VCaP (cell line): ENCODE measurements at regions not wholly inside any gene's neighbourhood (a gene's known extent, or its start where the extent isn't known, plus 50 kb on each side); places are given as distances from the start of the nearest gene placed in this dataset.
A peak's percentile ranks its signal among the peaks of the same experiment; 100 is the strongest.

Experiments used
- H3K27ac ChIP-seq: fragments of 450-650 bp; 2 replicates; pipeline ENCODE4 v1.5.1; 2017
- CTCF ChIP-seq: fragments of 450-650 bp; conservative IDR thresholded peaks from 2 replicates; pipeline ENCODE4 v1.5.1; 2017; ENCODE audit warnings: mild to moderate bottlenecking, moderate library complexity

GRCh38 chr3:152071924-152072323 is 196.8 kb upstream of the MBNL1 start:
- H3K27ac ChIP-seq = no peak overlapping the region
- peak; percentile 71 for TF ChIP-seq CTCF

GRCh38 chr3:152073267-152073666 is 195.5 kb upstream of the MBNL1 start:
- TF ChIP-seq CTCF = peak; percentile 58

GRCh38 chr3:152076148-152076547 is 192.6 kb upstream of the MBNL1 start:
- no peak overlapping the region for H3K27ac ChIP-seq
- TF ChIP-seq CTCF = peak; percentile 34; the same call in 1 of the 2 replicates

More at GRCh38 chr3:152073267-152073666, 195.5 kb upstream of the MBNL1 start:
- no peak overlapping the region for H3K27ac ChIP-seq

GRCh38 chr3:152079980-152080379 is 188.7 kb upstream of the MBNL1 start:
- no peak overlapping the region for H3K27ac ChIP-seq
- TF ChIP-seq CTCF = no peak

GRCh38 chr3:152083135-152083534 is 185.6 kb upstream of the MBNL1 start:
- no peak overlapping the region for H3K27ac ChIP-seq
- no peak for TF ChIP-seq CTCF

GRCh38 chr3:152084441-152085158 is 184.1 kb upstream of the MBNL1 start:
- TF ChIP-seq CTCF = no peak
- H3K27ac ChIP-seq = no peak overlapping the region

GRCh38 chr3:152087153-152087552 is 181.6 kb upstream of the MBNL1 start:
- TF ChIP-seq CTCF = no peak
- H3K27ac ChIP-seq = no peak overlapping the region
